NCI-H526 treated with DMSO at 0.1 percent for 48 hours (cell line): ENCODE measurements at regions not wholly inside any gene's neighbourhood (a gene's known extent, or its start where the extent isn't known, plus 50 kb on each side); places are given as distances from the start of the nearest gene placed in this dataset.
"Not testable (repeated sequence)": the region's sequence is repeated elsewhere in the genome, so short reads cannot be mapped to it uniquely, and the experiment has no call there.

ENCODE experiments used
- DNase-seq: peaks from one replicate; lab custom pipeline; 2025; lab: John Stamatoyannopoulos, UW

DNA sequence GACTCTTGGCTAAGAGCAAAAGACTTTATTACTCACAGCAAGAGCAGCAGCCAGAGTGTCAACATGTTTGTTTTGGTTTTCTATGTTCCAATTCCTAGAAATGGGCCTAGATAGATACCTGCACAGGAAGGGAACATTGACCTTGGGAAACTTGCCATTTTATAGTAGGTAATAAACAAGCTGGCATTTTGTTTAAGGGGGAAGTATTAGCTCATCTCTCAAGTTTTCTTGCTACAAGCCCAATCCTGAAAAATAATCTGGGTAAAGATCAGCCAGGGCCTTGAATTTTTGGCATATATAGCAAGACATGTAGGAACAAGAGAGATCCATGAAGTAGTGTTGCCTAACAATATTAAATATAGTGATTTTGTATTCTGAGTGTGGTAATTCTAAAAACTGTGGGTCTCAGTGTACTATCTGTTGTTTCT is 51.4 kb upstream of the RGL1 start:
- DNase-seq = no peak

DNA sequence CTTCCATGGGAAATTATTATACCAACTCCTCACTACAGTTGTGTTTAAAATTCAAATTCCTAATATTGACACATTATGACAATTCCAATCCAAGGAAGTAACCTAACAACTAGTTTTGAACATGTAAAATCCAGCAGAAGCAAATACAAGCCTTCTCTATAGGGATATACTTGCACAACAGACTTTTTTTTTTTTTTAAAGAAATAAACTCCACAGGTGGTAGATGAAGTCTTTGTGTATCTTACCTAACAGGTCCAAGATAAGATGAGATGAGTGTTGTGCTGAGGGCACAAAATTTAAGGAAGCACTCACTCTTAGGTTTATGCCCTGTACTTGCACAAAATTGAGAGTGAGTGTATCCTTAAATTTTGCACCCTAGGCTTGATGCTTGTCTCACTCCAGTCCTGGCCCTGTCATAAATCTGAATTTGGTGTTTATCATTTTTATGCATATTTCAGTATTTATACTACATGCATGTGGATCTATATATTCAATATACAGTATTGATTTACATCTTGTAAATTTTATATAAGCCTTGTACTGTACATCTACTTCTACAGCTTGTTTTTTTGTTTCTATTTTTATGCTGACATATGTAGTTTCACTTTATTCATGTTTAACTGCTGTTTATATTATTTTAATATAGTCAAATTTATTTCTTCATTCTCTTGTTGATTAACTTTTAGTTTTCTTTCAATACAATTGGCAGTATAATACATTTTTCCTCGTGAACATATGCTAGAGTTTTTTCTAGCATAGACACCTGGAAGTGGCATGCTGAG is 60.6 kb upstream of the RGL1 start:
- no peak for DNase-seq

DNA sequence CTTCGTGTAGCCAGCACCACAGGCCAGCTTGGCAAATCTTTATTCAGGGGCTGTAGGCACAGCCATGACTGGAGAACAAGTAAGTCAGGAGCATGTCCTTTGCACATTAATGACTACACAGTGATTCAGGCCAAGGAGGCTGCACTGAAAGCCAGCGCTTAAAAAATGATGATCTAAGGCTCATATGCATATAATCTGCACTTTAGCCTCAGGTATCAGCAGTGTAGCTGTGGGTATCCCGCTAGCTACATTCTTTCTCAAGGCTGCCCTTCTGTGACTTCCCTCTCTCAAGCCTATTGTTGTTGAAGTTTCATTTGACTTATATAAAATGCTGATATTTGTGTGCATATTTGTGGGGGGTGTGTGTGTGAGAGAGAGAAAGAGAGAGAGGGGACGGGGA is 62.6 kb upstream of the RGL1 start:
- no peak for DNase-seq

DNA sequence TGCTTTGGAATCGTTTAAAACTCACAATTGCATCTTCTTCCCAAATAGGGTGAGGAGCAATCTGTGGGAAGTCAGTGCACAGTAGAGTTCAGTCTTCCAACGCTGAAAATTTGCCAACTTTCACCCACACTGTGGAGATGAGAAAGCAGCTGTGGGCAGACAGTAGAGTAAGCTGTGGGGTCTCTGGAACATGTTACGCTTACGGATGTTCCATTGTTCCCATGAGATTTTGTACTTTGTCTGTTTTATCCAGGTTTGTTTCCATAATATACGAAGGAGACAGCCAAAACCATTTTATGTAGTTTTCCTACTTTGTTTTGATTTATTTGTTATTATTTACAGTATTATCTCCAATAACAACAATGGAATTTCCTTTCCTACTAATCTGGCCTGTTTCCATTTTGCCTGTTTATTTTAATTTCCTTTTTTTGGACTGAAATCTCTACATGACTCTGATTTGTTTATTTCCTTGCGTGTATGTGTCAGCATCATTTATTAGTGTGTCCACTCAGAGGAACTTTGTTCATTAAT is 65.1 kb upstream of the RGL1 start:
- no peak for DNase-seq

DNA sequence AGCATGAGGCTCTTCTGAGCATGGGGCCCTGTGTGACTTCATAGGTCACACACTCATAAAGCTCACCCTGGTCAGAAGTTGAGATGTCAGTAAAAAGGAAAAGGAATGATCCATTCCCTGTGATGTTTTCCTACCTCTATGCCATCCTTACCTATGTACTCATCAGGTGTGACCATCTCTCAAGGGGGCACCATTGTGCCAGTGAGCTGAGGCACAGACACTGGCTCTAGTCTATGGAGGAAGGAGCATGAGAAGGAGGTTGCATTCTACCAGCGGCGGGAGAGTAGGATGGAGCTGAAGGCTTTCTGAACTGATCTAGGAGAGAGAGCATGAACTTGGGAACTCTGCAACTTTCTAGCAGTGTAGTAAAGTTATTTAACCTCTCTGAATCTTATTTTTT is 65.8 kb upstream of the RGL1 start:
- DNase-seq = no peak

DNA sequence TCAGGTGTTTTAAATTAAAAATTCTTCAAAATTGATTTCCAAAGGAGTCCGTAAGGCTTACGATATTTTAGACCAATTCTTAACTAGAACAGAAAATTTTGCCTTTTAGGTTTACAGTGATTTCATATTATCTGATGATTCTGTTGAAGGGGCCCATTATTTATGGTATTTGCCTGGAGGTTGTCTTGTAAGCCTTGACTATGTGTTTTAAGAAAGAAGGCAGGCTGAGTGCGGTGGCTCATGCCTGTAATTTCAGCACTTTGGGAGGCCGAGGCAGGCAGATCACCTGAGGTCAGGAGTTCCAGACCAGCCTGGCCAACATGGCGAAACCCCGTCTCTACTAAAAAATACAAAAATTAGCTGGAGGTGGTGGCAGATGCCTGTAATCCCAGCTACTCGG is 67.0 kb upstream of the RGL1 start:
- DNase-seq = not testable (repeated sequence)

DNA sequence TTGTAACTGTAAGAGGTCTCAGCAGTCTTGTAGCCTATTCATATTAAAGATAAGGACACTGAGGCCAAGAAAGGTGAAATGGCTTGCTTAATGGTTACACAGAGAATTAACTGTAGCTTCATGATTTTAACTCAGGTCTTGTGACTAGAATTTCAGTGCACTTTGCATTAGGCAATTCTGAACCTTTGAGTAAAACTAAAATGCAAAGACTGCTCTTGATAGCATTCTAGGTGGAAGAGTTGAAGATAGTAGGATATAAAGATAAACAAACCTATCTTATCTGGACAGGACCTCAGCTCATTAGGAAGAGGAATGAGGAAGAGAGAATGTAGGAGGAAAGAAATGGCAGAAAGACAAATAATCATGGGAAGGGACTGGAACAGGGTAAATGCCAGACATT is 68.6 kb upstream of the RGL1 start:
- peak; percentile 58 for DNase-seq

DNA sequence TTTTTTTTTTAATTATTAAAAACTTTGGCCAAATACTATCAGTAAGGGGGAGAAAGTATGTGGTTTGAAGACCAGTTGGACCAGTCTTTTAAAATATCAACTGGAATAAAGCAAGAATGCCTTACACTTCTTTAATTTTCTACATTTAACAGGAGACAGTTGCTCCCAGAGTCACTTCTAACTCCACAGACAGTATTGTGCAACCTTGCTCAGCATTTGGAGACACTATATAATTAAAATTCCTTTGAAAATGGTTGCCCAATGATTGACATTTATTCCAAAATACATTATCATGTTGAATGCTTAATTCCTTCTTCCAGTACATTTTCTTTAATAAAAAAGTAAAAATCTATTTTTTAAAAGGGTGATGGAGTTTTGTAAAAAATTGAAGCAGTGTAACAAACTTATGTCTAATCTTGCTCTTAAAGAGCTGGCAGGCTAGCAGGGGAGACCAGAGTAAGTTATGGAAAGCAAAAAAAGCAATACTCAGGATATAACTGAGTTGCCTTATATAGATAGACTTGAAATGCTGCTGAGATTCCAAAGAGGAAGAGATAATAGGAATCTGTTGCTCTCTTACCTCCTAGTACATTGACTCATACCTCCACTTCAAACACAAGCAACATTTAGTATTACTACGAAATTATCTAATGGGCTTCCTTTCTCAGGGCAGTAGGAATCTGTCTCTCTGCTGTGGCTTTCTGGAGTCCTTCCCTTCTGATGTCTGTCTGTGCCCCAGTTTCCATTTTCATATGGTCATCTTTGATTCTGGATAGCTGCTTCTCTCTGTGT is 69.7 kb upstream of the RGL1 start:
- no peak for DNase-seq

DNA sequence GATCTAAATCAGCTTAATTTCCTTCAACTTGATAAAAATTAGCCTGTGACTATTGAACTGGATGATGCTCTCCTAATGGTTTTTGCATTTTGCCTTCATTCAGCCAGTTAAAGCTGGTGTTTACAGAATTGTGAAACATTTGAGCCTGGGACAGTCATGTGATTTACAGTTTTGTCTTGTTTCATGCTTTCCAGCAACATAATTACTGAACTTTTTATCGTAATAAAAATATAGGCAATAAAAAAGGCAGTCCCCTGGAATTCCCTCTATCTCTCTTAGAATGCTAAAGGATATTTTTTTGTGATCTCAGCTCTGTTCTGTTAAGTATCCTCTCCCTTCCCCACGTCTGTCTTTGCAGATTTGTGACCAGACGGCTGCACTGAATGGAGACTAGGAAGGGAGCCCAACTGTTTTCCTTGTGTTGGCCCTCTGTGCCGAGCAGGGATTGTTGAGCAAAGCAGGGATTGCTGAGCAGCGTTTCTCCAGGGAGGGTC is 70.3 kb upstream of the RGL1 start:
- DNase-seq = peak; percentile 43

DNA sequence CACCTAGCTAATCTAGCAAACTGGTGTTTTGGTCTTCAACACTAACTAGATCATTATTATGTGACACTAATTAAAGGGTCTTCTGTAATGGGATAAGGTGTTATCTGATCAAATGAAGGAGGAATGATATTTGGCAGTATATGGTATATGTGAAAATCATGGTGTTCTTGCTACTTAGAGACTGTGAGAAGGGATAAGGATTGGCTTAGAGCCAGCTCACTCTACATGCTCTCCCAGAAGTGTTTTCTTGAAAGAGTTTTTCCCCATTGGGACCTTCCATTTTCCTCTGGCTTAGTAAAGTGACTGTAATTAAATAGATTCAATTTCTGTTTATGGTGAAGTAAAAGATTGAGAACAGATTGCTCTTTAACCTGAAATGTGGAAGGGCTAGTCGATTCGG is 71.2 kb upstream of the RGL1 start:
- DNase-seq = peak; percentile 28

DNA sequence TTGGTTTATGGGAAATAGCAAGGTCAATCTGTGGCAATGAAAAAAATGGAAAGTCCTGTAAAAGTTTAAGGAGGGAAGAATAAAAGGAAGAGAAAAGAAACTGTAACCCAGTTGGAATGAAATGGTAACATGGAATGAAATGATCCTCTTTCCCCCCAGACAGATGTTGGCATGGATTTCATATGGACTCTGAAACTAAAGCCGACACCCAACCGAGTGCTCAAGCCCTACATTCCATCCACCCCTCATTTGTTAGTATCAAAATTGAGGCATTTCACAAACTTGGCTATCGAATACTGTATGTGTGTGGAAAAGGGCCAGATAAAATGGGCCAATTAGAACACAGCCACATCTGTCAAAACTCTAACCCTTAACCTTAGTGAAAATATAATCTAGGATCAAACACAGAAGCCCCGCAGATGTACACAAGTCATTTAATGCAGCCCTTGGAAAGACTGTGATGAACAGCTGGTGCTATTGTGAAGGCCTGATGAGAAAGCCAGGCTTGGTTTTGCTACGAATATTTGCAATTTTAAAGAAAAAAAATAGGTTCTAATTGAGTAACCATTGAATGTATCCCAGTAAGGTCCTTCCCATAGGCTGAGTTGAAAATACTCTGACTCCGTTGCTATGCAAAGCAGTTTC is 72.6 kb upstream of the RGL1 start:
- DNase-seq = peak; percentile 73

DNA sequence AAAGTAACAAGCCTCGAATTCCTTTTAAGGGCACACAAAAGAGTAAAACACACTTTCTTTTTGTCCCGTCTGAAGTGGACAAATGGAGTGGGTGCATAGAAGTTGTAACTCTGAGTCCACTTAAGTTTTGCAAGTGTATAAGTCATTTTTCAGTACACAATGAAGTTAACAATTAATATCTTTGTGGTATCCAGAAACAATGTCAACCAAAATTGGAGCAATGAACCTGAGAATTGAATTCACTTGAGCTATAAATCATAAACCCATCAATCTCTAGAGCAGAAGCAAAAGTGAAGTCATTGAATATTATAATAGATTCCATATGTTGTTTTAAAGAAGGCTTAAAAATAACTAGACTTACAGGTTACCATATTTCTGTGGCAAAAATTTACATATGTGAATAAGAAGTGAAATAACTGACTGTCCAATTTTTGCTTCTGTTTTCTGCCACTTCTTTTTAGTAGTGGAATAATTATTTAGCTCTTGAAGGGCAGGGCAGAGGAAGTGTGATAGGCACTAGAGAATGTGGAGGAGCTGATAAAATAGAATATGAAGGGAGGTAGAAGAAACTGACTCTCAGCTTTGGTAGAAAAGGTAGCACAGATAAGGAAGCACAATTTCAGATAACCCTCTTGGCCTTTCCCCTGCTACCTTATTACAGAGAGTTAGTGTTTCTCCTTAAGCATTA is 73.9 kb upstream of the RGL1 start:
- no peak for DNase-seq

DNA sequence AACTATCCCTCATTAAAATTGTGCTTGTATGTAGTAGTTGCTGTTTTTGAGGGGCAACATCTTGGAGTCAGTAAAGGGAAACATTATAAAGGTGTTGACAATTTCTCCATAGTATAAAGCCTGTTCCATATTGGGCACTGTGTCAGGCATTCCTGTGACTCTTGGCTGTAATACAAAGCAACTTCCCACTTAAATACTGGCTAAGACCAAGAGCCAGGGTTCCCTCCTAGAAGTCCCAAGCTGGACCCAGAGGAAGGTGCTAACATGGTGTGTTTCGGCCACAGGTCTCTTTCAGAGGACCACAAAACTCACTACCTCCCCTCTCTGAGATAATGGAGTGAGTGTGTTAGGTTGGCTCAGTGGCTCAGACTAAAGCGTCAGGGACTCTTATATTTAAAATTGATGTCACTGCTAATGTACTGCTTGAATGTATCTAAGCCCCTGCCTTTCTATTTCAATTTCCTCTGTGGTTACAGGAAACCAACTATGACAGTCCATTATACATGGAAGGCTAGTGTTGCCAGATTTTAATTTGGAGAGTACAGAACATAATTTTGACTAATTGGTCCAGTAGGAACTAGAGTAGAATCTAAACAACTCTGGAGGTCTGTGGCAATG is 74.7 kb upstream of the RGL1 start:
- no peak for DNase-seq

DNA sequence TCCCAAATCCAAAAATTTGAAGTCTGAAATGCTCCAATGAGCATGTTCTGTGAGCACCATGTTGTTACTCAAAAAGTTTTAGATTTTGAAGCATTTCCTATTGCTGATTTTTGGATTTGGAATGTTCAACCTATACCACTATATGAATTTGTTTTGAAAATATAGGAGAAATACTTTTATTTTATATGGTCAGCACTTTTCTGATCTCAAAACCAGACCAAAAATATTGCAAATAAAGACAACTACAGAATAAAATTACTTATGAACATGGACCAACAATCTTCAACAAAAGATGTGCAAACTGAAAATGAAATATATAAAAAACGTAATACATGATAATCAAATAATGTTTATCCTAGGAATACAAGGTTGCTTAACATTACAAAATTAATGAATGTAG is 73.7 kb upstream of the APOBEC4 start:
- no peak for DNase-seq

DNA sequence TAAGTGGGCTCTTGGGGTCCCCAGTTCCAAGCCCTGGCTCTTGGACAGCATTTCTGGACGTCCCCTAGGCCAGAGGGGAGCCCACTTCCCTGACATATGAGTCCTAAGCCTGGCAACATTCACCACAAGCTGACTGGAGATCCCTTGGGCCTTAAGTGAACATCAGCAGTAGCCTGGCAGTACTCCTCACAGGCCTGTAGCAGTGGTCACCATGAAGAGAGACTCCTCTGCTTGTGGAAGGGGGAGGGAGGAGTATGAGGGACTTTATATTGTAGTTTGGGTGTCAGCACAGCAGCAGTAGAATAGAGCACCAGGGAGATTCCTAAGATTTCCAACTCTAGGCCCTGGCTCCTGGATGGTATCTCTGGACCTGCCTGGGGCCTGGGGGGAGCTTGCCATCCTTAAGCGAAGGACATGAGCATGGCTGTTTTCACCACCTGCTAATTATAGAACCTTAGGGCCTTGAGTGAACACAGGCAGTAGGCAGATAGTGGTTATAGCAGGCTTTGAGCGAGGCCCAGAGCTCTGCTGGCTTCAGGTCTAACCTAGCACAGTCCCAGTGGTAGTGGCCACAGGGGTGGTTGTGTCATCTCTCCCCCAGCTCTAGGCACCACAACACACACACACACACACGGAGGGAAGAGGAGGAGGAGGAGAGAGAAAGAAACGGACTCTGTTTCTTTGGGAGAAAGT is 71.4 kb upstream of the APOBEC4 start:
- DNase-seq = no peak

DNA sequence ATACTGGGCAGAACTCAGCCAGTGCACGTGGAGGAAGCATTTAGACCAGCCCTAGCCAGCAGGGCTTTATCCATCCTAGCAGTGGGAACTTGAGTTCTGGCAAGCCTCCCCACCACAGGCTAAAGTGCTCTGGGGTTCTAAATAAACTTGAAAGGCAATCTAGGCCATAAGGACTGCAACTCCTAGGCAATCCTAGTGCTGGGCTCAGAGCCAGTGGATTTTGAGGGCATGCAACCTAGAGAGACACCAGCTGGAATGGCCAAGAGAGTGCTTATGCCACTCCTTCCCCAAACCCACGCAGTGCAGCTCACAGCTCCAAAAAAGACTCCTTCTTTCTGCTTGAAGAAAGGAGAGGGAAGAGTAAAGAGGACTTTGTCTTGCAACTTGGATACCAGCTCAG is 70.5 kb upstream of the APOBEC4 start:
- no peak for DNase-seq

DNA sequence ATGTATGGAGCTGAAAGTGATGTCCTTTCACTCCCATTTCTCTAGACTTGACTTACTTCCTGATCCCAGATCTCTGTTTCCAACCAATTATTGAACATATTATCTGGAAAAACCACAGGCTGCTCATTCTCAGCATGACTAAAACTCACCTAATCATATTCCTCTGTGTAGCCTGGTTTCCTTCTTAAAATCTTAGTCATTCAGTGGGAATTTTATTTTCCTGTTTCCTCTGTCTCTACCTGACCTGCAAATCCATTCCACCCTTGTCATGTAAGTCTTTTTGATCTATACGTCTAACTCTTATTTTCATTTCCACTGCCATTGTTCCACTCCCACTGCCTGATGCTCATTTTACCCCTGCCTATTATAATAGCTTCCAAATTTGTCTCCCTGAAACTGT is 67.9 kb upstream of the APOBEC4 start:
- no peak for DNase-seq

DNA sequence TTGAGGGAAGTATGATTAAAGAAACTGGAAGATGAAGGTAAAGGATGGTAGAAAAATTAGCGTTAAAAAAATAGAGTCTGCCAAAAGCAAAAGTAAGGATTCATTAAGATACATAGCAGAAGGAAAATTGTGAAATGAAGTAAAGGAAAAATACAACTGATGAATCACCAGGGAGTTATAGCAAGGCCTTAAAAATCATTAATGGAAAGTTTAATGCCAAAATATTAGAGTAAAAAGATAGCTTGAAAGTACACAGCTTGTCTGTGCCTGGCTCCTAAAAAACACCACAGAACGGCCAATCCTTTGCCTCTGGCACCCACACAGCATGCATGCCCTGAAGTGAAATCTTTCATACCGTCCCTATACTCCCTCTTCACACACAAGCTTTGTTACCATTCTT is 66.9 kb upstream of the APOBEC4 start:
- DNase-seq = no peak

DNA sequence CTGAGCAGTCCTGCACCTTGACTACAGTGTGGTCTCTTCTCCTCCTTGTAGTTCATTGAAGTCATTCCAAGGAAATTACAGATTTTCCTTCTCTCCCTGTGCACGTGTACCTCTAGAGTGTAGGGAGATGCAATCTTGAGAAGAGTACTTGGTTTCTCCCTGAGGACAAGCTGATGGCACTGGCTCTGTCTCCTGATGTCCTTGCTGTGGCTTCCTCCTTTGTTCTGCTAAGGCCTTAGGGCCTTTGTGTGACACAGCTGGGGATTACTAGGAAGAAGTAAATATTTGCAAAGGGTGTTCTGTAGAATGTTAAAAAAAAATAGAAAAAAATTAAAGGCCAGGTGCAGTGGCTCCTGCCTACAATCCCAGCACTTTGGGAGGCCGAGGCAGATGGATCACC is 66.2 kb upstream of the APOBEC4 start:
- DNase-seq = no peak

DNA sequence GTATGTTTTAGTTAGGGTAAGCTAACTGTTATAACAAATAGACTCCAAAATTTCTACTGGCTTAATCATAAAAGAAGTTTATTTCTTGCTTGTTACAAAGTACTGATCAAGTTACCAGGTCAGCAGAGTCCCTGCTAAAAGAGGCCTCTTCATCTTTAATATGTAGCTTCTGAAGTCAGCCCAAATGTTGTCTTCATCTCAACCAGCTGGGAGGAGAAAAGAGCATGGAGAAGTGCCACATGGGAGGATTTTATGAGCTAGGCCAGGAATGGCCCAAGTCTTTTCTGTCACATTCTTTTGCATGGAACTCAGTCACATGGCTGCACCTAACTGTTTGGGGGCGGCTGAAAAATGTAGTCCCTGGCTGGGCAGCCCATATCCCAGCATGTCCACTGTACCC is 63.2 kb upstream of the APOBEC4 start:
- no peak for DNase-seq
